ENCODE measurements at regions not wholly inside any gene's neighbourhood (a gene's known extent, or its start where the extent isn't known, plus 50 kb on each side); places are given as distances from the start of the nearest gene placed in this dataset.

DNA sequence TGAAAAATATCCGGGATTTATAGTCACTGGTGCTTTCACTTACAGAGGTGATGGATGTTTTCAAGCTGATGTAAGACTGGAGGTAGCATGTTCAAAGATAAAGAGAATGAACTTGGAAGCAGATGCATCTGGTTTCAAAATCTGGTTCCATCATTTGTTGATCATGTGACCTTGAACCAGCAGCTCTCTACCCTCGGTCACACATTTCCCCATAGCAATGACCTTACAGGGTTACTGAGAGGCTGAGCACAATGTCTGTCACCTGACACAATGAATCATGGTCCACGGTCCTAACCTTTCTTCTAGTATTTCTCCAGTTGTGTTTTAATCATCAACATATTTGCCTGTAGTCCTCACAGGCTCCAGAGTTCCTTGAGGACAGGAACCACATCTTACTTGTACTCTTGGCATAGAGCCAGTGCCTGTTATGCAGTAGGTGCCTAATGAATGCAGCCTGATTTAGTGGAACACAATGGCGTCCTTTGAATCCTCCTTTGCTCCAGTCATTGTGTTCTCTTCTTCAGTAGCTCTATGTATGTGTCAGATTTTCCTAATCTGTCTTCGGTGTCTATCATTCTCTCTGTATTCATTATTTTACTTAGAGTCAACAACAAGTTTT lies 667.3 kb downstream of the PTPRU start:
- DNase-seq = no peak

DNA sequence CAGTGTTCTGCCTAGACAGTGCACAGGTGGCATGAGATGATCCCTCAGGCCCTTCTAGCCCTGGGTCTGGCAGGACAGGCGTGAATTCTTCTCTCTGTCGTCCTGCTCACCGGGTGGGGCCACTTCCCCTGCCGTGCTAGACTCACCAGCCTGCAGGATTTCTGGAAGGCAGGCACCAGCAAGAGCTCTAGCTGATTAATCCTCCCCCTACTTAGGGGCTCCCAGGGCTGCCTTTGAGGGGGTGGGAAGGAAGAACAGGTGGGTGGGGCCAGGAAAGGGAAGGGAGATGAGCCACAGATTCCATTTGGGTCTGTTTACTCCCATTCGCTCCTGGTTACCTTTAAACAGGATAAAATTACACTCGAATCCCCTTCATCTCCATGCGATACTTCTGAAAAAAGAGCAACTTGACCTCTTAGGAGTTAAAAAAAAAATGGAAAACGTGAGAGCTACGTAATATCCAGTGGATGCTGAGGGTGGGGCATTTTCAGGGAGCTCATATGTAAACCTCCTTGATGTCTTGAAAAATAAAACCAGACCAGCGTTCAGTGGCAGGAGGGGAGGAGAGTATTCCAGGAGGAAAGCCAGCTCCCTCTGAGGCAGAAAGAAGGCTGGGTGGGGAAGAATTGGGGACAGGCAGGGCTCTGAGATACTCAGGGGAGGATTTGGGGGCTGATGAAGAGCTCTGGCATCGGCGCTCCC lies 665.5 kb downstream of the PTPRU start:
- DNase-seq = no peak

DNA sequence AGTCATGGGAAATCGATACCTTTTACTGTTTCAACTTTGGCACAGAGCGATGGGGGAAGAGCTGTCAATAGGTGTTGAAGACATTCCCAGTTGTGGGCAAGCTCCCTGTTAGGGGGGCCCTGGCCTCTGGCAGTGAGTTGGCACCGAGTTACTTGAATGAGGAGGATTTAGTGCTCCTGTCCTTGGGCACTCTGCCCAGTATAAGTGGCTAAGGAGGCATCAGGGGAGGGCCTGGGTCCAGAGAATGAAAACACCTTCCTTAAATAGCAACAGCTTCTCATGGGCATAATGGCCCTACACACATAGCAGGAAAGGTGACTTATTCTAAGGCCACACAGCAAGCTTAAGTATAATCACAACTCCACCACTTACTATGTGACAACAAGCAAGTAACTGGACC lies 664.4 kb downstream of the PTPRU start:
- no peak for DNase-seq

- no peak for DNase-seq
Observed at GRCh38 chr1:29900104-29900679, 663.9 kb downstream of the PTPRU start.

DNA sequence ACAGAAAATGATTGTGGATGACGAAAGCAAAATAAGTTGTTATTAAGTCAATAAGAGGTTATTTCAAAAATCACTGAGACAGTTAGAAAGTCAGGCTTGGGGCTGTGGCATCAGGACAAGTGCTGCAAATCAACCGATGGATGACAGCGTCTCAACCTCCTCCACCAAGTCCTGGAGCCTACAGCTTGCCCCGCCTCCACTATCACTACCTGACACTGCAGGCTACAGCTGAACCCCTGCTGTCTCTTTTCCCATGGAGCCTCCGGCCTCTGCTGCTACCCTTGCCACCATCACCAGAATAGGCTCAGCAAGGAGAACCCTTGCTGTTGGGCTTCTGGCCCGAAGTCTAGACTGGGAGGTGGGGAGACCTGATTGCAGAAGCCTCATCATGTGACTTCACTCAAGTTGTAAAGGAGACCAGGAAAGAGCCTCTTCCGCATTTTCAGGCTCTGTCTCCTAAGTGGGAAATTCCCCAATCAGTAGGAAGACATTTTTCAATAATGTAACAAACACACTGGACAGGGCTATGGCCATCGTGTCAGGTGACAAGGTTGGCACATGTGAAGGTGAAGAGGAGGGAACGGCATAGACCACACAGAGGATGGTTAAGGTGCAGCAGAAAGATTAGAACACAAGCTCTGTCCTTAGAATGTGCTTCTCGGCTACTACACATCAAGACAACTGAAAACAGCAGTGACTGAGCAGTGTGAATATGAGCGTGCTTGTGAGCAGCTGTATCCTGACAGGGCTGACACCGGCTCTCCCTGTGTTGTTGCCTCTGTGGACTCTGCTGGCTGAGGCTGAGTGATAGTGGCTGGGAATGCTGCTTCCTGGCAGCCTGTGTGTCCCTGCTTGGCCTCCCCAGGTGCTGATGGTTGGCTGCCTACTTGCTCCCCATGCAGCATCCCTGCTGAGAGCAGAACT lies 660.7 kb downstream of the PTPRU start:
- no peak for DNase-seq

DNA sequence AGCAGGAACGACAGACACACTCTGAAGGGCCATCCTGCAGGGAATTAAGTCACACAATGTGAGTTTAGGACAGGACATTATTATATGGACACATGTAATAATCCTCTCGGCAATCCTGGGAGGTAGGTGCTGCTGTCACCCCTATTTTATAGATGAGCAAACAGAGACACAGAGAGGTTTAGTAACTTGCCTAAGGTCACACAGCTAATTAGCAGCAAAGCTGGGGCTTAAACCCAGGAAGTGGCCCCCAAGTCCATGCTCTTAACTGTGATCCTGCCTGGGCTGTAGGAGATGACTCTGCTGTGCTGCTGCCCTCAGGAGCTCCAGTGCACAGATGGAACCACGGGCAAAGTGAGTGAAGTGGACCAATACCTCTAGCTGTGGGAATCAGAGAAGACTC lies 660.0 kb downstream of the PTPRU start:
- no peak for DNase-seq

DNA sequence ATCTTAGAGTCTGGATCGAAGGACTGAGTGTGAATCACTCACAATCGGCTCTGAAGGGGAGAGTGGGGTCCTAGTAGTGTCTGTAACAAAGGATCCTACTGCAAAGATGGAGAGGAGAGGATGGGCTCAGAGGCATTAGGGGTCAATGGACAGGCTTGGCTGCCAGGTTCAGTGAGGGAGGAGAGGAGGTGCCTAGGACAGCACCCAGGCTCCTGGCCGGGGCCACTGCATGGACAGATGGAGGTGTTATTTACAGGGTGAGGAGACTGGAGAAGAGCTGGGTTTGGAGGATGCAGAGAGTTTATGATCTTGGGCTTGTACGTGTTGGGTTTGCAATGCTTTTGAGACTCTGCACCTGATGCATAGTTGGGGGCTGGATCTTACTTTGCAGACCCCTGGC lies 658.9 kb downstream of the PTPRU start:
- no peak for DNase-seq

DNA sequence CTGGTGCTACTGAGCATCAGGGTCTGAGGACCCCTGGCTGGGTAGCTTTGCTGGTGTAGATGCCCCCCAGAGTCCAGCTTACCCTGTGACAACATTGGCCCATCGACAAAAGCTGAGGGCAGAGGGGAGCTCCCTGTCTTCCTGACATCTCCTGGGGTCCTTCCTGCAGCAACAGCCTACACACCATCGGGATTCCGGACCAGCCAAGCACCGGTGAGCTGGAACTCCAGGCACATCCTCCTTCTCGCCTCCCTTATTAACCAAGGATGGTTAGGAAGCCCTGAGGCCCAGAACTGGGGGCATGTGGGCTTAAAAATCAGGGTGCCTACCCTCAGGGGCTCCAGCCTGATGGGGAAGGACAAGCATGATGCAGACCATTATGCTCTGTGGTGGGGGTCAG lies 658.0 kb downstream of the PTPRU start:
- DNase-seq = no peak

DNA sequence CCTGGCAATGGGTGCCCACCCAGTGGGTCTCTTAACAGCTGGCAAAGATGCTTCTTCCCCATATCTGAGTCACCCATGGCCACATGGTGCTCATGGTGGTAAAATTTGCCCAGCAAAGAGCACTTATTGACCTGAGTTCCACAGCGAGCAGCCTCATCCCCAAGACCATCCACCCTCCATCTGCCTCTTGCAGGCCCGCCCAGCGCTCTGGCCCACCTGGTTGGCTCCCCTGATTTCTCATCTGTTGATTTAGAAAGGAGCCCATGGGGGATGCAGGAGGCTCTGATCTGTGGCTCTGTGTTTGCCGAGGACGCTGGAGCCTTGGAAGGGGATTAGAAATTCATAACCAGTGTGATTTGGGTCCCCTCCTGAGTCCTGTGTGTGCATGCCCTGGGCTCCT lies 657.5 kb downstream of the PTPRU start:
- no peak for DNase-seq

DNA sequence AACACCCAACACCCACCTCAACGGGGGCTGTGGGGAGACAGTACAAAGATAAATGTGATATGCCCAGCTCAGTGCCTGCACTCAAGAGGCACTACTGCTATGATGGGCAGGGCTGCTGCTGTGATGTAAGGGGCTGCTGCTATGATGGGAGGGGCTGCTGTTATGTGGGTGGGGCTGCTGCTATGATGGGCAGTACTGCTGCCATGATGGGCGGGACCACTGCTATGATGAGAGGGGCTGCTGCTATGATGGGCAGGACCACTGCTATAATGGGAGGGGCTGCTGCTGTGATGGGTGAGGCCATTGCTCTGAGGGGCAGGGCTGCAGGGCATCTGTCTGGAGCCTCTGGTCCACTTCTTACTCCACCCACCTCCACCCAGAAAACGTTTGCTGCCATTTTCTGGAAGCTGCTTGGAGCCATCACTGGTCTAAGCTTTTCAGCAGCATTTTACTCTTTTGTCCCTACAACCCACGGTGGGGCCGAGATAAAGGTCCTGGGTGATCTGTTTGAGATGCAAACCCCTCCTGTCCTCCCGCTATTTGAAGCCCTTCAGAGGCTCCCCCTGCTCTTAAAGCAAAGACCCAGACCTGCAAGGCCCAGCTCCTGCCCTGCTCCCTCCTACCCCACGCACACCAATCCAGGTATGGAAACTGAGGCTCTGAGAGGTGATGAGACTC lies 656.9 kb downstream of the PTPRU start:
- no peak for DNase-seq

DNA sequence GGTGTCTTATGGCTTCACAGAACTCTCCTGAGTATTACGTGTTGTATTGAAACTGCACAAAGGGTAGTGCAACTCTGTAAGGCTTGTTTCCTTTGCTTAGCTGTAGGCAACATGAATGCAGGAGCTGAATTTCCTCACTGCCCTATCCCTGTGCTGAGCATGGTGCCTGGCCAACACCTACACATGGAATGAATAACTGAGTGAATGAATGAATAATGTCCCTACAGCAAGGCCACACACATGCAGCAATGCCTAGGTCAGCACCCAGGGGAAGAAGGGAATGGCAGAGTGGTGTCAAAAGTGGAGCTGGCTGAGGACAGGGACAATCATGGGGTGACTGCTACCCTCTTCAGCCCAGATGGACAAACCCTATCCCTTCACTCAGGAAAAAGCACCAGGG lies 655.9 kb downstream of the PTPRU start:
- no peak for DNase-seq

GRCh38 chr1:29890201-29890959 lies 654.1 kb downstream of the PTPRU start:
- DNase-seq = no peak

DNA sequence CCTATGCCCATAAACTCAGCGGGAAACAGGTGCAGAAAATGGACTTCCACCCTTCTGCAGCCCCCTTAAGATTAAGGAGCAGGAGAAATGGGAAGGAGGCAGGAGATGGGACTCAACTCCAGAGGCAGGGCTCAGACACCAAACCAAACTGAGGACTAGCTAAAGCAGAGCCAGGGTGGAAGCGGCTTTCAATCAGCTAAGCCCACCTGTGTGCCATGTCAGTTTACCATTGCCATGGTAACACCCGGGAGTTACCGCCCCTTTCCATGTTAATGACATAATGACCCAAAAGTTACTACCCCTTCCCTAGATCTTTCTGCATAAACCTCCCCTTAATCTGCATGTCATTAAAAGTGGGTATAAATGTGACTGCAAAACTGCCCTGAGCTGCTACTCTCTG lies 653.5 kb downstream of the PTPRU start:
- DNase-seq = no peak

DNA sequence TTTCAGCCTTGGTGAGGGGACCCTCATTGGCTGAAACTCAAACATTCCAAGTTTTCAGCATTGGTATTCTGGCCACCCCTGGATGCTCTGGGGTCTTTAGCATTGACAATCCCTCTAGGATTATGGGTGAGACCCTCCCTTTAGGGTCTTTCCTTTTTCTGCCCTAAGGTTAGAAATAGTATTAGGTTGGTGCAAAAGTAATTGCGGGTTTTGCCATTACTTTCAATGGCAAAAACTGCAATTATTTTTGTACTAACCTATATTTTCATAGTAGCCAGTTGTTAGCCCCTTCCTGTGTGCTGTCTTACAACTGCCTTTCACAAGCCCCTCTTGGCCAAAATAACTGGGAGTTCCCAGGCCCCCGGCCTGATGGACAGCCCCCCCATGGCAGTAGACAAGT lies 648.4 kb downstream of the PTPRU start:
- no peak for DNase-seq

GRCh38 chr1:29883986-29884385 lies 647.7 kb downstream of the PTPRU start:
- DNase-seq = no peak

- DNase-seq = no peak
Observed at GRCh38 chr1:29883411-29883832, 647.1 kb downstream of the PTPRU start.

DNA sequence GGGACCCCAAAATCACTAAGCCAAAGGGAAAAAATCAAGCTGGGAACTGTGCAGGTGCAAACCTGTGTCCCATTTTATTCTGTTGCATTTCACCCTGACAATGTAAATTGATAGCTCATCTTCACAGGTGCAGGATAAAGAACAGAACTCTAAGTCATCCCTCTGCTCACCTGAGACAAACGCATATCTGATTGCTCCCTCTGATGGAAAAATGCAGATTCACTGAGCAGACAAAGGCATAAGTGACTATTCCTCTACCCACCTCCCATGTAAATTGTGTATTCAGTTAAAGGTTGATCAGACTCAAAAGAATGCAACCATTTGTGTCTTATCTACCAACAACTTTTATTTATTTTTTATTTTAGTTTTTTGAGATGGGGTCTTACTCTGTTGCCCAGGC lies 644.2 kb downstream of the PTPRU start:
- no peak for DNase-seq

DNA sequence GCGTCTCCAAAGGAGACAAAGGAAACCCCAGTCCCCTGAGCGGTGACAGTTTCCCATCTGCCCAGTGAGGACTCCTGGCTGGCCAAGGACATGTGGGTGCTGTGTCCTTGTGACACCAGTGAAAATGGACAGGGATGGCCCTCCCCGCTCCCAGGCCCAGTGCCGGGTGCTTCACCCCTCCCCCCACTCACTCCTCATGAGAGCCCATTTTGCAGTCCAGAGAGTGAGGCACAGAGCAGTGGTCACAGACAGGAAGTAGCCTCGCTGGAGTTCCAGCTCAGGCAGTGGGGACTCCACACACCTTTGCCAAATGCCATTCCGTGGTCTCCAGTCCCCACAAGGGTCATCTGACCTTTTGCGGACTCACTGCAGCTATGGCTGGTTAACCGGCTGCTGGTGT lies 642.9 kb downstream of the PTPRU start:
- DNase-seq = no peak

DNA sequence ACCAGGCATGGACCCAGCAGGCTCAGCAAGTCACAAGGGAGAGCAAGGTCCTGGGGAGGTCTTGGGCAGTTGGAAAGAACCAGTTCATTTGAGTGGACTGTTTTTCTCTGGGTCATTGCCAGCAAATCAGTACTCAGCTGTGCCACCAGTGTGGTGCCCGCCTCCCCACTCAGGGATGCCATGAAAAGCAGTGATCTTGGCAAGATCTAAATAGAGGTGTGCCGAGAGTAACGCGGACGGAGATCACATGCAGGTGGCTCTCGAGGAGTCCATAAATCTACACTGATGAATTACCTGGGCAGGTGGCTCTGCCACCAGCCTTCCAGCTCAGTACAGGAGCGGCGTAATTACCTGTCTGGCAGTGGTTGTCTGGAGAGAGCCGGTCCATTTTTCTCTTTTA lies 642.2 kb downstream of the PTPRU start:
- DNase-seq = no peak

GRCh38 chr1:29876902-29877301 lies 640.6 kb downstream of the PTPRU start:
- DNase-seq = no peak

GRCh38 chr1:29876441-29876840 lies 640.1 kb downstream of the PTPRU start:
- DNase-seq = no peak

GRCh38 chr1:29875557-29876028 lies 639.3 kb downstream of the PTPRU start:
- no peak for DNase-seq
